Immature natural killer cell (primary cell): ENCODE measurements at regions not wholly inside any gene's neighbourhood (a gene's known extent, or its start where the extent isn't known, plus 50 kb on each side); places are given as distances from the start of the nearest gene placed in this dataset.

Source experiments
- DNase-seq, 3 donors: peaks; one replicate each; pipeline ENCODE4 v3.0.0; 2022; ENCODE audit warnings: mixed read lengths in 1 of 3
- H3K27ac Mint-ChIP-seq, 6 donors: one replicate each; pipeline ENCODE4 v1.8.0; 2020; ENCODE audit warnings: mixed read lengths in 6 of 6, mild to moderate bottlenecking in 5 of 6, inconsistent platforms in 4 of 6, moderate library complexity in 3 of 6
- H3K27me3 Mint-ChIP-seq, 3 donors: one replicate each; pipeline ENCODE4 v1.8.0; 2020 to 2021; ENCODE audit warnings: low read depth in 3 of 3, mild to moderate bottlenecking in 3 of 3, mixed read lengths in 3 of 3, moderate library complexity in 3 of 3, inconsistent platforms in 1 of 3
- H3K36me3 Mint-ChIP-seq, 3 donors: one replicate each; pipeline ENCODE4 v1.8.0; 2020; ENCODE audit warnings: mixed read lengths in 3 of 3, inconsistent platforms in 2 of 3, mild to moderate bottlenecking in 2 of 3
- H3K4me1 Mint-ChIP-seq, 2 donors: one replicate each; pipeline ENCODE4 v1.8.0; 2020; ENCODE audit warnings: inconsistent platforms in 2 of 2, mild to moderate bottlenecking in 2 of 2, mixed read lengths in 2 of 2, moderate library complexity in 1 of 2
- H3K4me3 Mint-ChIP-seq, 5 donors: one replicate each; pipeline ENCODE4 v1.8.0; 2020; ENCODE audit warnings: mild to moderate bottlenecking in 5 of 5, mixed read lengths in 5 of 5, inconsistent platforms in 3 of 5, moderate library complexity in 3 of 5
- H3K9me3 Mint-ChIP-seq, 6 donors: one replicate each; pipeline ENCODE4 v1.8.0; 2020; ENCODE audit warnings: mild to moderate bottlenecking in 6 of 6, mixed read lengths in 6 of 6, inconsistent platforms in 4 of 6, moderate library complexity in 3 of 6

DNA sequence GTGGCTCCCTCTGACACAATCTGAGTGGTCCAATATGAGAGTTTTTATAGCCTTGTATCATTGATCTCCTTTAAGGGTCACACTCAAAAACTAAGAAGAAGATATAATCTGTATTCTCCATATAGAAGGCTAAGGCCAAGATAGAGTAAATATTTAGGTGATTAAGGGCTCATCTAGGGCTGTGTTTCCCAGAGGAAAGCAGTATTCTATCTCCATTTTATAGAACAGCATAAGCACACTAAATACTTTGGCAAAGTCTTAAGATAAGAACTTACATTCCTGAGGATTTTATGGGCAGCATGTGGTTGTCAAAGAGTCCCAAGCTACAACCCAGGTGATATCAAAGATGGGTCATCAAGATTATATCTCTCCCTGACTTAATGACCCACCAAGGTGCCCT lies 377.6 kb downstream of the KIF16B start:
- H3K9me3 Mint-ChIP-seq: no peaks in the 10 kb centered on the region
- no peaks in the 10 kb centered on the region for H3K4me1 Mint-ChIP-seq
- H3K4me3 Mint-ChIP-seq: no peak overlapping the region
- H3K27ac Mint-ChIP-seq: no peak overlapping the region
- H3K27me3 Mint-ChIP-seq: peaks cover 0 to 2% (median 0%) of the 10 kb centered on the region in 3 donors
- DNase-seq: no peak
- H3K36me3 Mint-ChIP-seq: peaks cover 0 to 3% (median 0%) of the 10 kb centered on the region in 3 donors

DNA sequence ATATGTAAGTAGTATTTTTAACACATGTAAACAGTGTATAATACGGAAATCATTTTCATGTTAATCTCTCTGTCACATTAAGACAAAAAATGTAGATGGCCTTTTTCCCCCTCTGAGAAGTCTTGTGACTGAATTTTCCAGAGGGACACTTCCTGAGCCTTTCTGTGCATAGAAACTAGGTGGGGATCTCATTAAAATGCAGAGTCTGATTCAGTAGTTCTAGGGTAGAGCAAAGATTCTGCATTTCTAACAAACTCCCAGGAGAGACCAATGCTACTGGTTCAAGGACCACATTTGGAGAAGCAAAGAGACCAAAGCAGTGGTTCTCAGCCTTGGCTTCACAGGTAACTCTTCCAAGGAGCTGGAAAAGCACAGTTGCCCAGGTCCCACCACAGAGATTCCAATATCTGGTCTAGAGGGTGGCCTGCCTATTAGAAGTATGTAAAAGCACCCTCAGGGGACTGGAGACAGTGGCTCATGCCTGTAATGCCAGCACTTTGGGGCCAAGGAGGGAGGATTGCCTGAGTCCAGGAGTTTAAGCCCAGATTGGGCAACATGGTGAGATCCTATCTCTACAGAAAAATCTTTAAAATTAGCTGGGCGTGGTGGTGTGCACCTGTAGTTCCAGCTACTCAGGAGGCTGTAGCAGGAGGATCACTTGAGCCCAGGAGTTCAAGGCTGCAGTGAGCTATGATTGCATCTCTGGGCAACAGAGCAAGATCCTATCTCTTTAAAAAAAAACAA lies 378.5 kb downstream of the KIF16B start:
- Mint-ChIP-seq H3K36me3 (peaks cover 0 to 3% (median 0%) of the 10 kb centered on the region in 3 donors), H3K27ac (no peak overlapping the region), H3K9me3 (no peaks in the 10 kb centered on the region), H3K4me1 (no peaks in the 10 kb centered on the region), H3K4me3 (no peak overlapping the region), H3K27me3 (peaks cover 0 to under 1% (median 0%) of the 10 kb centered on the region in 3 donors)
- no peak for DNase-seq

DNA sequence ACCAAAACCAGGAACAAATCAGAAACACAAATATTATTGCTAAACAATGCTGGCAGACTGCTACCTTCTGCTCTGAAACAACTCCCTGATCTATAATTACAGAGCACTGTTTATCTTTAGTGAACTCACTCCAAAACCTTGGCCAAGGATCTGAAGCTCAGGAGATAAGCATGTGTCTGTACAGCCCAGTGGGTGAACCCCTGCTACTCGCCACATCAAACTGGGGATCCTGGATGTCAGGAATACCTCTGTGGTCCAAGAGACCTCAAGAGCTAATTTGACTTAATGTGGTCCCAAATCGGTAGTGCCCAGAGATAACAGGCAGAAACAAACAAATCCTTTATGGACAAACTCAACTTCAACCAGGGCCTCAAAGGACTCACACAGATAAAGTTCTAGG lies 381.8 kb downstream of the KIF16B start:
- Mint-ChIP-seq H3K36me3 (no peaks in the 10 kb centered on the region), H3K4me1 (no peaks in the 10 kb centered on the region), H3K4me3 (no peak overlapping the region), H3K9me3 (no peaks in the 10 kb centered on the region), H3K27me3 (no peaks in the 10 kb centered on the region), H3K27ac (no peak overlapping the region)
- DNase-seq: no peak

DNA sequence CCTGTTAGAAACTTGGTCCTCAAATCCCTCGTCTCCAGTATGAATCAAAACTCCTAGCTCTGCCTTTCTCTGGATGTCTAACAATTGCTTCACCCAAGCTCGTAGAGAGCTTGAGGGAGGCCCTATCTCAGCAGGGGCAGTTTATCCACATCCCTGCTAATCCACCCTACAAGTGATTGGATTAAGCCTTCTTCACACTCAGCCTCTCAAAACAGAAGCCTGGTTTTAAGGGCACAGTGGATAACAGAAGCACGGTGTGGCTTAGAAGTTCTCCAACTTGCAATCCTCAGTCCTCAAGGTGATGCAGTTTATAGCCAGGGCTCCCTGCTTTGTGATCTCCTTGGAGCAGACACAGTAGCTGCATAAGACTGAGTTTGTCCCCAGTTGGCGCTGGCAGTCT lies 383.9 kb downstream of the KIF16B start:
- Mint-ChIP-seq H3K4me3 (no peak overlapping the region), H3K27ac (no peak overlapping the region), H3K4me1 (no peaks in the 10 kb centered on the region), H3K9me3 (no peaks in the 10 kb centered on the region), H3K36me3 (no peaks in the 10 kb centered on the region), H3K27me3 (peaks cover 0 to 6% (median 0%) of the 10 kb centered on the region in 3 donors)
- DNase-seq: no peak

DNA sequence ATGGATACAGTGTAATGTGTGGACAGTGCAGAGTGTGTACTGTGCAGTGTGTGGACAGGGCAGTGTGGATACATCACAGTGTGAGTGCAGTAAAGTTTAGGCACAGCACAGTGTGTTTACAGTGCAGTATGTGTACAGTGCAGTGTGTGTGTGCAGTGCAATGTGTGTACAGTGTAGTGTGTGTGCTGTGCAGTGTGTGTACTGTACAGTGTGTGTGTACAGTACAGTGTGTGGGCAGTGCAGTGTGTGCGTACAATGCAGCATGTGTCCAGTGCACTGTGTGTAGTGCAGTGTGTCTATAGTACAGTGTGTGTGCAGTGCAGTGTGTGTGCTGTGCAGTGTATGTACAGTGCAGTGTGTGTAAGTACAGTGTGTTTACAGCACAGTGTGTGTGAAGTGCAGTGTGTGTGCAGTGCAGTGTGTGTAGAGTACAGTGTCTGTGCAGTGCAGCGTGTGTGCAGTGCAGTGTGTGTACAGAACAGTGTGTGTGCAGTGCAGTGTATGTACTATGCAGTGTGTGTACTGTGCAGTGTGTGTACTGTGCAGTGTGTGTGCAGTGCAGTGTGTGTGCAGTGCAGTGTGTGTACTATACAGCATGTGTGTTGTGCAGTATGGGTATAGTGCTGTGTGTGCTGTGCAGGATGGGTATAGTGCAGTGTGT lies 385.2 kb downstream of the KIF16B start:
- Mint-ChIP-seq H3K9me3 (no peaks in the 10 kb centered on the region), H3K36me3 (no peaks in the 10 kb centered on the region), H3K4me1 (no peaks in the 10 kb centered on the region), H3K27ac (no peak overlapping the region), H3K27me3 (peaks cover 0 to 6% (median 0%) of the 10 kb centered on the region in 3 donors), H3K4me3 (no peak overlapping the region)
- DNase-seq: no peak

DNA sequence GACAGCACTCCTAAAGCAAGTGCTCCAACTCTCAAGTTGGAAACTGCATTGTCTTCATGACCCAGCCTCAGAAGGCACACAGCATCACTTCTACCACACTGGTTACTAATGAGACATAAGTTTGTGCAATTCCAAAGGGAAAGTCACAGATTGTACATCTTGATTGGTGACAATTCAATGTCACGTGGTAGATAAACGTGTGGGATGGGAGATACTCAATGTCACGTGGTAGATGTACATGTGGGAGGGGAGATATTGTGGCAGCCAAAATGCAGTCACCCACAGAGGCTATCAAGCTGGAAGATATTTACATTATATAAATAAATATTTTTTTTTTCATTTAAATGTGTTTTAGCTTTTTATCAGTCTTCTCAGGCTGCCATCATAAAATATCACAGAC lies 393.3 kb downstream of the KIF16B start:
- peaks cover 4 to 8% (median 6%) of the 10 kb centered on the region in 3 donors for H3K36me3 Mint-ChIP-seq
- no peak overlapping the region for H3K4me3 Mint-ChIP-seq
- no peak for DNase-seq
- no peak overlapping the region for H3K27ac Mint-ChIP-seq
- H3K4me1 Mint-ChIP-seq: peaks cover 17 to 33% of the 10 kb centered on the region in 2 donors
- H3K27me3 Mint-ChIP-seq: peaks cover 0 to 2% (median 1%) of the 10 kb centered on the region in 3 donors
- H3K9me3 Mint-ChIP-seq: peaks cover 0 to 5% (median 0%) of the 10 kb centered on the region in 6 donors

DNA sequence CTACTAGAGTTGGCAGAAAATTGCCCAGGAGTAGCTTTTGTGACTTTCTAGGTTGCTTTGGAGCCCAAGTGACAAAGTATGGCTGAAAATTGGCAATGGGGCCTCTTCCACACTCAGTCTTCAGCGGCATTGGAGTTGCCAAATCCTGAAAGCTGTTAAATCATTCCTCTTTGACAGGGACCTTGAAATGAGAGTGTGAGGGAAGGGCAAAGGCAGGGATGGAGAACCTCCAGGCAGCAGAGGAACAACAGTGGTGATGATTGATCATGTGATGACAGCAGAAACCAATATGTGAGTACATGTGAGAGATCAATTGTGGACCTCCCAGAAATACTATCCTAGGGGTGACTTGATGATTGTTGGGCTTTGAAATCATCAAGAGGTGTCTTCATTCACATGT lies 393.9 kb downstream of the KIF16B start:
- Mint-ChIP-seq H3K4me1 (peaks cover 22 to 39% of the 10 kb centered on the region in 2 donors), H3K27me3 (peaks cover 0 to 2% (median 1%) of the 10 kb centered on the region in 3 donors), H3K36me3 (peaks cover 4 to 8% (median 6%) of the 10 kb centered on the region in 3 donors), H3K9me3 (peaks cover 0 to 5% (median 0%) of the 10 kb centered on the region in 6 donors), H3K27ac (no peak overlapping the region), H3K4me3 (no peak overlapping the region)
- DNase-seq: no peak

DNA sequence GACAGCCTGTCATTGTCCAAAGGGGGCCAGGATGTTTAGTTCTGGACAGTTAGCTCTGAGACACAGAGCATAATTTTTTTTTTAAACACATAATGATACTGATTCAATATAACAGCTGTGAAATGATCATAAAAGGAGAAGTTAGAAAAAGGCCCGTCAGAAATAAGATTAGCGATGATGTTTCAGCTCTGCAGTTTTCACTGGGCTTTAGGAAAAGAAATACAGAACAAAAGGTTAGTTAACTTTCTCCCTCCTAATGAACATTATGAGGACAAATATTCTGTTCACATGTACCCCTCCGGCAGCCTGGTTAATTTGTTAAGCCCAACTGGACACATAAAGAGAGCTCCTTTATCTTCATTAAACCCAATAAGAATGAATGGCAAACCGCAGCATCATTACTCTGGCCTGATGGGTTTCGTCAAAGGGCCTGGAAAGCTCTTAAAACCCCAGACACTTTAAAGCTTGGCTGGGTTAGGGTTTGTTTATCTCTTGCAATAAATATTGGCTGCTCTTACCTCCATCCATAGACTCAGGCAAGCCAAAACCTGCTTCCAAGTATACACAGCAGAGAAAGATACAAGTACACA lies 394.6 kb downstream of the KIF16B start:
- H3K36me3 Mint-ChIP-seq: peaks cover 4 to 8% (median 6%) of the 10 kb centered on the region in 3 donors
- H3K4me3 Mint-ChIP-seq: no peak overlapping the region
- peaks cover 0 to 5% (median 0%) of the 10 kb centered on the region in 6 donors for H3K9me3 Mint-ChIP-seq
- DNase-seq: no peak
- no peak overlapping the region for H3K27ac Mint-ChIP-seq
- H3K27me3 Mint-ChIP-seq: peaks cover 0 to 2% (median 1%) of the 10 kb centered on the region in 3 donors
- peaks cover 29 to 46% of the 10 kb centered on the region in 2 donors for H3K4me1 Mint-ChIP-seq

DNA sequence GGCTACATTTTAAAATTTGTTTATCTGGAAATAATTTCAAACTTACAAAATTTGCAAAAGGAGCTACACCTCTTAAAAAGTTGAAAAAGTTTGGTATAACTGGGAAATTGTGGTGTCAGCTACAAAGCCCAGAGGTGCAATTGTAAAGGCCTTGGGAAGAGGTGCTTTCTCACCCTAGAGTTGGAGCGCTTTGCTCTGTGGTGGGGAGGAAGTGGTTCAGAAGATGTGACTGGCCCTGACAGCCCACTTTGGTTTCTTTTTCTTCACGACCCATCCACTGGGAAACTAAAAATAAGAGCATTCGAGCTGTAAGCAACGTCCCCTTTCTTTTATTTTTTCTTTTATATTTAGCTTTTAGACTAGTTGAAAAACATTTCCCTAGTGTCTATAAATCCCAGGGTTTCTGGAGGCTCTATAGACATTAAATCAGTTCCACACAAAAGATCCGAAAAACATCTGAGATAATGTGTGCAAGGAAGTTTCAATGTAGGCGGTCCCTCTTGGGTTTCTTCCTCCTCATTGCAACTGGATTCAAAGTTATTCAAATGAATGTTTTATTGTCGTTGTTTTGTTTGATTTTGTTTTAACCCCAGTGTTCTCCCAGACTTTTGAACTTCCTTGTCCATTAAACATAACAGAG lies 397.8 kb downstream of the KIF16B start:
- peaks cover 0 to 3% (median 0%) of the 10 kb centered on the region in 6 donors for H3K9me3 Mint-ChIP-seq
- H3K27ac Mint-ChIP-seq: peak overlapping the region; percentile 45 to 82 (median 75)
- H3K4me3 Mint-ChIP-seq: peak overlapping the region; percentile 46 to 79 (median 72)
- peaks cover 0 to 4% (median 2%) of the 10 kb centered on the region in 3 donors for H3K27me3 Mint-ChIP-seq
- peak; percentile 45 to 65 (median 55) for DNase-seq
- peaks cover 0 to 7% (median 3%) of the 10 kb centered on the region in 3 donors for H3K36me3 Mint-ChIP-seq
- H3K4me1 Mint-ChIP-seq: peaks cover 61 to 78% of the 10 kb centered on the region in 2 donors

DNA sequence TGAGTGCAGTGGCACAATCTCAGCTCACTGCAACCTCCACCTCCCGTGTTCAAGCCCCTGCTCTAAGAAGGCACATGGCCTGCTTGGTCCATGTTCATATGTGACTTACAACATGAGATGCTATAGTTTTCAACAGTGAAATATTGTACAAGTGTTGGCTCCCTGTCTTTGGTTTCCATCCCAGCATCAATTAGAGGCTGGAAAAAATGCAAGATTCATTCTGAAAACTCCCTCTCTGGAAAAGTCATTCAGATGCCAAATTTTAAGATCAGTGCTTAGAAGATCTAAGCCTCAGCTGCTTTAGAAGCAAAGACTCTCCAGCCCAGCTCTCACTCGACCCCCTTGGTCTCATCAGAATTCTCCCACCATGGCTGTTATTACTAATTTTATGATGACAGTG lies 398.9 kb downstream of the KIF16B start:
- Mint-ChIP-seq H3K27me3 (peaks cover 0 to 4% (median 2%) of the 10 kb centered on the region in 3 donors), H3K4me3 (peak overlapping the region; percentile 10 to 79 (median 72)), H3K9me3 (peaks cover 0 to 2% (median 0%) of the 10 kb centered on the region in 6 donors), H3K27ac (peak overlapping the region; percentile 52 to 85 (median 75)), H3K36me3 (peaks cover 0 to 4% (median 3%) of the 10 kb centered on the region in 3 donors), H3K4me1 (peaks cover 66 to 85% of the 10 kb centered on the region in 2 donors)
- no peak for DNase-seq

DNA sequence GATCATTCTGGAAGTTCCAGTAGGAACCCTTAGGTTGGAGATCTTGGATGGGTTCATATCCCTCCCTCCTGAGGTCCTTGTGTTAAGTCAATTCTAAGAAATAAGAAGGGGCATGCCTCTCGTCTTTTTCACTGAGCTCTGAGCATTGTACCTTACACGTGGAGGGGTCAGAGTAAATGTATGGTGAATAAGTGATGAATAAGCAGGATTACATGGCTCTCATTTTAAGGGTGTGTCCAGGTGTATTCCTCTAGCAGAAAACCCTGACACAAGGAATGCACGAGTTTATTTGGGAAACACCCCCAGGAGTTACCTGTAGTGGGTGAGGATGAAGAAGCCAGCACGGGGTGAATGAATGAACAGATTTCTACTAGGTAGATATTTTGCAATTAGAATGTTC lies 400.2 kb downstream of the KIF16B start:
- peak overlapping the region in 4 of 5 donors; percentile 31 to 51 (median 34) for H3K4me3 Mint-ChIP-seq
- peaks cover 66 to 83% of the 10 kb centered on the region in 2 donors for H3K4me1 Mint-ChIP-seq
- H3K9me3 Mint-ChIP-seq: no peaks in the 10 kb centered on the region
- DNase-seq: no peak
- peaks cover 0 to 4% (median 2%) of the 10 kb centered on the region in 3 donors for H3K27me3 Mint-ChIP-seq
- peaks cover 0 to 4% (median 3%) of the 10 kb centered on the region in 3 donors for H3K36me3 Mint-ChIP-seq
- H3K27ac Mint-ChIP-seq: peak overlapping the region in 2 of 6 donors; percentile 28 to 42

DNA sequence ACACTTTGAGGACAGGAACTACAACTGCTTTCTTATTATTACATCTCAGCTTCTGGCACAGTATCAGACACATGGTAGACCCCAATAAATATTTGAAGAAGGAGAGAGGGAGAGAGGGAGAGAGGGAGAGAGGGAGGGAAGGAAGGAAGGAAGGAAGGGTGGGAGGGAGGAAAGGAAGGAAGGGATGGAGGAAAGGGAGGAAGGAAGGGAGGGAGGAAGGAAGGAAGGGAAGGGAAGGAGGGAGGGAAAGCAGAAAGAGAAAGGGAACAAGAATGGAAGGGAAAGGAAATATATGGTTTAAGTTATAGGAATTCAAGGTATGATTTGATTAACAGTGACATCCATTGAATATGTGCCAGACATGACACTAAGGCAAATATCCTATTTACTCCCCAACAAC lies 402.1 kb downstream of the KIF16B start:
- peaks cover 63 to 65% of the 10 kb centered on the region in 2 donors for H3K4me1 Mint-ChIP-seq
- peaks cover 0 to 4% (median 3%) of the 10 kb centered on the region in 3 donors for H3K36me3 Mint-ChIP-seq
- peaks cover 0 to 4% (median 0%) of the 10 kb centered on the region in 3 donors for H3K27me3 Mint-ChIP-seq
- peak overlapping the region in 5 of 6 donors; percentile 59 to 88 (median 68) for H3K27ac Mint-ChIP-seq
- H3K4me3 Mint-ChIP-seq: peak overlapping the region; percentile 61 to 91 (median 72)
- no peak for DNase-seq
- H3K9me3 Mint-ChIP-seq: no peaks in the 10 kb centered on the region

DNA sequence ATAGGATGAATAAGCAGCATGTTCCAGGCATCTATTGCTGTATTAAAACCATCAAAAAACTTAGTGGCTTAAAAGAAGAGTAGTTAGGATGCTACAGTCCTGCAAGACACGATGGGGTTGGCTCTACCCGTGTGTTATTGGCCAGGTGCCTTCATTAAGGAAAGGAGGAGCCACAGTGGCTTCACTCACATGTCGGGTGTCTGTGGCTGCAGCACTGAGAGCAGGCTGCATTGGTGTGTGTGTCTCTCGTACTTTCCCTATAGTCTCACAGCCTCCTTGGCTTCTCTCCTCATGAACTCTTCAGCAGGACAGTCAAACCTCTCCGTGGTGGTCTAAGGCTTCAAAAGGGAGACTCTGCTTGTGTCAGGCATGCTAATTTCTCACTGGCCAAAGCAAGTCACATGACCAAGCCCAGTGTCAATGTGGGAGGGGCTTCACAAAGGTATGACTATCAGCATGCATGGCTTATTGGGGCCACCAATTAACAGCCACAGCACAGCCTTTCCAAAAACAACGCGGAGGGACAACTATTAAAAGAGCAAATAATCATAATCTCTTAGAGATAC lies 402.8 kb downstream of the KIF16B start:
- DNase-seq: peak in 1 of 3 donors; percentile 9
- peaks cover 0 to 4% (median 3%) of the 10 kb centered on the region in 3 donors for H3K36me3 Mint-ChIP-seq
- H3K27ac Mint-ChIP-seq: peak overlapping the region in 5 of 6 donors; percentile 6 to 74 (median 59)
- H3K27me3 Mint-ChIP-seq: peaks cover 0 to 4% (median 0%) of the 10 kb centered on the region in 3 donors
- H3K4me1 Mint-ChIP-seq: peaks cover 56 to 58% of the 10 kb centered on the region in 2 donors
- peak overlapping the region; percentile 58 to 91 (median 74) for H3K4me3 Mint-ChIP-seq
- no peaks in the 10 kb centered on the region for H3K9me3 Mint-ChIP-seq
